Breast epithelium (tissue), 4 donors: ENCODE measurements at regions not wholly inside any gene's neighbourhood (a gene's known extent, or its start where the extent isn't known, plus 50 kb on each side); places are given as distances from the start of the nearest gene placed in this dataset.
A peak's percentile ranks its signal among the peaks of the same experiment; 100 is the strongest.

Experiments
- DNase-seq, 2 donors: peaks; one replicate each; pipeline ENCODE4 v3.0.0-alpha.2; 2019; ENCODE audit warnings: low spot score in 2 of 2
- H3K27ac ChIP-seq, 2 donors: fragments of 200-600 bp; sonication (generic) in 1 of 2; one replicate each; pipeline ENCODE4 v1.5.1; 2016 to 2019; ENCODE audit warnings: mild to moderate bottlenecking in 1 of 2
- H3K27me3 ChIP-seq, 2 donors: fragments of 200-600 bp; sonication (generic) in 1 of 2; one replicate each; pipeline versions ENCODE4 v1.5.1 to v1.6.0; 2017 to 2019; ENCODE audit warnings: control low read depth in 1 of 2, mild to moderate bottlenecking in 1 of 2
- H3K36me3 ChIP-seq: fragments of 200-600 bp; one replicate; pipeline ENCODE4 v1.5.1; 2019
- H3K4me1 ChIP-seq, 2 donors: fragments of 200-600 bp; sonication (generic); one replicate each; pipeline ENCODE4 v1.5.1; 2016 to 2019; ENCODE audit warnings: control low read depth in 1 of 2
- H3K4me3 ChIP-seq, 3 donors: fragments of 200-600 bp; sonication (generic); 1 replicate in 2 of 3; 2 replicates in 1 of 3; pipeline ENCODE4 v1.5.1; 2016 to 2019; ENCODE audit warnings: mild to moderate bottlenecking in 3 of 3, moderate library complexity in 2 of 3
- H3K9me3 ChIP-seq, 2 donors: fragments of 200-600 bp; sonication (generic) in 1 of 2; one replicate each; pipeline ENCODE4 v1.5.1; 2016 to 2019; ENCODE audit warnings: control low read depth in 1 of 2
- POLR2A ChIP-seq: fragments of 450-650 bp; IDR thresholded peaks from one replicate; pipeline ENCODE4 v1.6.1; 2016; ENCODE audit warnings: antibody characterized with exemption, mild to moderate bottlenecking, moderate library complexity
- POLR2AphosphoS5 ChIP-seq, 3 donors: sonication (generic); formaldehyde crosslinking; IDR thresholded peaks; one replicate each; pipeline ENCODE4 v1.6.1; 2017; ENCODE audit warnings: antibody characterized with exemption in 3 of 3
- intact Hi-C: fragments of 100-400 bp; cut with DNase I; formaldehyde crosslinking; loops from one replicate; pipeline ENCODE4 v1.15.1; 2023; ENCODE audit warnings: low total_unique reads
- TF ChIP-seq, protein P1 (sequence below), 3 donors: fragments of 450-650 bp; IDR thresholded peaks; one replicate each; pipeline ENCODE4 v1.5.1; 2016 to 2017; ENCODE audit warnings: antibody characterized with exemption in 3 of 3, mild to moderate bottlenecking in 3 of 3, moderate library complexity in 3 of 3

DNA sequence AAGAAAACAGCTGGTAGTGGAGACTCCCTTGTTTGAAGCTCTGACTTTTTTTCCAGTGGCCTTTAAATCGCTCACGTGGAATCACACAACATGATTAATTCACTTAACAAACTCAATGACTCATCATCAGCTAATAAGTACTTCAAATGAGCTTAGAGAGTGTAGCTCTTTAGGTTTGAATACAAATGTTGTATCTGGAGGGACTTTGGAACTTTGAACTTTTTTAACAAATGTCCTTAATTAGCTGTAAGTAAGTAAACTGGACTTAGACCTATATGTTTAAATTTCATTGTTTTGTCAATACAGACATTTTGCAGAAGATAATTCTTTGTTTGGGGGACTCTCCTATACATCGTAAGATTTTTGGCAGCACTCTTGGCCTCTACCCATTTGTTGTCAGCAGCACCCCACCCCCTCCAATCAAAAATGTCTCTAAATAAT is 581.1 kb downstream of the SPRY1 start:
- intact Hi-C loops = no loop called here
- H3K36me3 ChIP-seq = no peaks in the 10 kb centered on the region
- H3K27ac ChIP-seq = no peak overlapping the region

GRCh38 chr4:123978637-123979036 is 582.0 kb downstream of the SPRY1 start:
- no peak overlapping the region for H3K27ac ChIP-seq
- no peak overlapping the region for H3K4me3 ChIP-seq
- no peaks in the 10 kb centered on the region for H3K4me1 ChIP-seq
- no peaks in the 10 kb centered on the region for H3K27me3 ChIP-seq
- no peaks in the 10 kb centered on the region for H3K36me3 ChIP-seq
- peaks cover 0 to 6% of the 10 kb centered on the region in 2 donors for H3K9me3 ChIP-seq
- DNase-seq = no peak
- intact Hi-C loops = no loop called here
- TF ChIP-seq POLR2A = no peak
- TF ChIP-seq, protein P1, sequence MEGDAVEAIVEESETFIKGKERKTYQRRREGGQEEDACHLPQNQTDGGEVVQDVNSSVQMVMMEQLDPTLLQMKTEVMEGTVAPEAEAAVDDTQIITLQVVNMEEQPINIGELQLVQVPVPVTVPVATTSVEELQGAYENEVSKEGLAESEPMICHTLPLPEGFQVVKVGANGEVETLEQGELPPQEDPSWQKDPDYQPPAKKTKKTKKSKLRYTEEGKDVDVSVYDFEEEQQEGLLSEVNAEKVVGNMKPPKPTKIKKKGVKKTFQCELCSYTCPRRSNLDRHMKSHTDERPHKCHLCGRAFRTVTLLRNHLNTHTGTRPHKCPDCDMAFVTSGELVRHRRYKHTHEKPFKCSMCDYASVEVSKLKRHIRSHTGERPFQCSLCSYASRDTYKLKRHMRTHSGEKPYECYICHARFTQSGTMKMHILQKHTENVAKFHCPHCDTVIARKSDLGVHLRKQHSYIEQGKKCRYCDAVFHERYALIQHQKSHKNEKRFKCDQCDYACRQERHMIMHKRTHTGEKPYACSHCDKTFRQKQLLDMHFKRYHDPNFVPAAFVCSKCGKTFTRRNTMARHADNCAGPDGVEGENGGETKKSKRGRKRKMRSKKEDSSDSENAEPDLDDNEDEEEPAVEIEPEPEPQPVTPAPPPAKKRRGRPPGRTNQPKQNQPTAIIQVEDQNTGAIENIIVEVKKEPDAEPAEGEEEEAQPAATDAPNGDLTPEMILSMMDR (IDR thresholded peaks at IDR 0.05) = no peak
- TF ChIP-seq POLR2AphosphoS5 (IDR thresholded peaks at IDR 0.05) = no peak

More for the DNA sequence above, 581.1 kb downstream of the SPRY1 start:
- no peak for TF ChIP-seq POLR2A
- no peak for TF ChIP-seq POLR2AphosphoS5 (IDR thresholded peaks at IDR 0.05)
- TF ChIP-seq, protein P1 (IDR thresholded peaks at IDR 0.05) = no peak
- H3K27me3 ChIP-seq = no peaks in the 10 kb centered on the region
- H3K4me3 ChIP-seq = no peak overlapping the region
- H3K4me1 ChIP-seq = no peaks in the 10 kb centered on the region
- peaks cover 0 to 2% of the 10 kb centered on the region in 2 donors for H3K9me3 ChIP-seq
- no peak for DNase-seq

GRCh38 chr4:123980736-123981300 is 584.2 kb downstream of the SPRY1 start:
- TF ChIP-seq POLR2A (no peak), POLR2AphosphoS5 (IDR thresholded peaks at IDR 0.05) (no peak)
- TF ChIP-seq, protein P1 (IDR thresholded peaks at IDR 0.05) = no peak
- intact Hi-C loops = no loop called here
- H3K4me3 ChIP-seq = no peak overlapping the region
- H3K27me3 ChIP-seq = no peaks in the 10 kb centered on the region
- H3K9me3 ChIP-seq = peaks cover 0 to 6% of the 10 kb centered on the region in 2 donors
- H3K36me3 ChIP-seq = no peaks in the 10 kb centered on the region
- no peak for DNase-seq
- H3K4me1 ChIP-seq = no peaks in the 10 kb centered on the region
- no peak overlapping the region for H3K27ac ChIP-seq

- no peaks in the 10 kb centered on the region for H3K27me3 ChIP-seq
- DNase-seq = no peak
- intact Hi-C loops = no loop called here
- no peak overlapping the region for H3K4me3 ChIP-seq
- H3K9me3 ChIP-seq = peaks cover 0 to 6% of the 10 kb centered on the region in 2 donors
- no peak overlapping the region for H3K27ac ChIP-seq
- H3K36me3 ChIP-seq = no peaks in the 10 kb centered on the region
- no peaks in the 10 kb centered on the region for H3K4me1 ChIP-seq
- TF ChIP-seq POLR2AphosphoS5 (IDR thresholded peaks at IDR 0.05) (no peak), POLR2A (no peak)
- TF ChIP-seq, protein P1 (IDR thresholded peaks at IDR 0.05) = no peak
These were observed 588.3 kb downstream of the SPRY1 start for GRCh38 chr4:123984886-123985285.

- Histone ChIP-seq H3K36me3 (no peaks in the 10 kb centered on the region), H3K9me3 (peaks cover under 1 to 6% of the 10 kb centered on the region in 2 donors), H3K27ac (peak overlapping the region; percentile 14 to 16), H3K4me3 (no peak overlapping the region), H3K27me3 (no peaks in the 10 kb centered on the region), H3K4me1 (no peaks in the 10 kb centered on the region)
- intact Hi-C loops = no loop called here
- peak in 1 of 2 donors; percentile 35 for DNase-seq
- TF ChIP-seq POLR2AphosphoS5 (IDR thresholded peaks at IDR 0.05) (no peak), POLR2A (no peak)
- TF ChIP-seq, protein P1 (IDR thresholded peaks at IDR 0.05) = no peak
These were observed 589.7 kb downstream of the SPRY1 start for GRCh38 chr4:123986268-123986798.
